Tibial nerve (tissue), 3 donors: ENCODE measurements at regions not wholly inside any gene's neighbourhood (a gene's known extent, or its start where the extent isn't known, plus 50 kb on each side); places are given as distances from the start of the nearest gene placed in this dataset.

Source experiments
- CTCF ChIP-seq, 5 experiments: fragments of 200-600 bp in 3 of 5; fragments of 450-650 bp in 2 of 5; sonication (generic) in 3 of 5; IDR thresholded peaks; one replicate each; pipeline ENCODE4 v1.5.1; 2016 to 2019; ENCODE audit warnings: antibody characterized with exemption in 5 of 5, mild to moderate bottlenecking in 3 of 5, moderate library complexity in 2 of 5
- POLR2A ChIP-seq, 2 donors: fragments of 450-650 bp; IDR thresholded peaks; one replicate each; pipeline ENCODE4 v1.6.1; 2017; ENCODE audit warnings: antibody characterized with exemption in 2 of 2, mild to moderate bottlenecking in 2 of 2, moderate library complexity in 2 of 2

- TF ChIP-seq CTCF (IDR thresholded peaks at IDR 0.05) (no peak), POLR2A (IDR thresholded peaks at IDR 0.05) (no peak)
Measured at GRCh38 chr9:28810388-28811075, 1237.3 kb upstream of the C9orf72 start.
